MM.1S (cell line): ENCODE measurements at regions not wholly inside any gene's neighbourhood (a gene's known extent, or its start where the extent isn't known, plus 50 kb on each side); places are given as distances from the start of the nearest gene placed in this dataset.

Experiments used
- DNase-seq: peaks from one replicate; pipeline ENCODE4 v3.0.0-alpha.2; 2015
- H2AFZ ChIP-seq: fragments of 300-600 bp; sonication (generic); 2 replicates; pipeline ENCODE4 v1.6.0; 2016; ENCODE audit warnings: antibody characterized with exemption, low read length
- H3F3A ChIP-seq: fragments of 300-600 bp; sonication (generic); 2 replicates; pipeline ENCODE4 v1.6.1; 2016; ENCODE audit warnings: mild to moderate bottlenecking, antibody characterized with exemption, low read length, moderate library complexity, mixed read lengths; ENCODE audit not compliant: insufficient read depth
- H3K27ac ChIP-seq: fragments of 300-600 bp; sonication (generic); 2 replicates; pipeline ENCODE4 v1.5.1; 2016; ENCODE audit warnings: mild to moderate bottlenecking, low read length
- H3K27me3 ChIP-seq: fragments of 300-600 bp; sonication (generic); replicated peaks from 2 replicates; pipeline ENCODE4 v1.6.0; 2016; ENCODE audit warnings: low read length; ENCODE audit not compliant: insufficient read depth
- H3K36me3 ChIP-seq: fragments of 300-600 bp; sonication (generic); replicated peaks from 2 replicates; pipeline ENCODE4 v1.6.1; 2016; ENCODE audit warnings: mild to moderate bottlenecking, low read length, mixed read lengths; ENCODE audit not compliant: insufficient read depth
- H3K4me1 ChIP-seq: fragments of 300-600 bp; sonication (generic); 2 replicates; pipeline ENCODE4 v1.6.1; 2016; ENCODE audit warnings: low read length, mixed read lengths
- H3K4me2 ChIP-seq: fragments of 300-600 bp; sonication (generic); 2 replicates; pipeline ENCODE4 v1.6.0; 2016; ENCODE audit warnings: low read depth, low read length
- H3K4me3 ChIP-seq: fragments of 300-600 bp; sonication (generic); 2 replicates; pipeline ENCODE4 v1.5.1; 2016; ENCODE audit warnings: low read length, mixed read lengths
- H3K79me2 ChIP-seq: fragments of 300-600 bp; sonication (generic); 2 replicates; pipeline ENCODE4 v1.6.1; 2016; ENCODE audit warnings: mixed run types, low read length, mixed read lengths
- H3K9ac ChIP-seq: fragments of 300-600 bp; sonication (generic); 2 replicates; pipeline ENCODE4 v1.6.1; 2016; ENCODE audit warnings: low read length, mixed read lengths
- H3K9me2 ChIP-seq: fragments of 300-600 bp; sonication (generic); replicated peaks from 2 replicates; pipeline ENCODE4 v1.6.1; 2016; ENCODE audit warnings: mild to moderate bottlenecking, low read length, mixed read lengths; ENCODE audit not compliant: insufficient read depth
- H3K9me3 ChIP-seq: fragments of 300-600 bp; sonication (generic); replicated peaks from 2 replicates; pipeline ENCODE4 v1.6.1; 2016; ENCODE audit warnings: mild to moderate bottlenecking, low read length, mixed read lengths; ENCODE audit not compliant: insufficient read depth
- H4K20me1 ChIP-seq: fragments of 300-600 bp; sonication (generic); 2 replicates; pipeline ENCODE4 v1.6.1; 2016; ENCODE audit warnings: mild to moderate bottlenecking, low read length, moderate library complexity, mixed read lengths; ENCODE audit not compliant: insufficient read depth
- CTCF ChIP-seq: fragments of 300-600 bp; sonication (generic); IDR thresholded peaks from 2 replicates; pipeline ENCODE4 v1.5.1; 2016; ENCODE audit warnings: antibody characterized with exemption, low read length, mixed read lengths
- EZH2 ChIP-seq: fragments of 300-600 bp; sonication (generic); optimal IDR thresholded peaks from 2 replicates; pipeline ENCODE3; 2017; ENCODE audit warnings: low read depth, mild to moderate bottlenecking, antibody characterized with exemption, low read length, mixed read lengths
- EZH2phosphoT487 ChIP-seq: fragments of 300-600 bp; sonication (generic); IDR thresholded peaks from 2 replicates; pipeline ENCODE4 v1.6.1; 2018; ENCODE audit warnings: antibody characterized with exemption, low read length

- no peaks in the 10 kb centered on the region for H3K36me3 ChIP-seq
- H3K27ac ChIP-seq, result no peak overlapping the region
- no peak overlapping the region for H3K9ac ChIP-seq
- H3K4me2 ChIP-seq, result no peak overlapping the region
- TF ChIP-seq CTCF (no peak), EZH2 (no peak), EZH2phosphoT487 (no peak)
- H3K9me3 ChIP-seq, result no peaks in the 10 kb centered on the region
- H3F3A ChIP-seq, result no peaks in the 10 kb centered on the region
- H3K9me2 ChIP-seq, result no peaks in the 10 kb centered on the region; the same call in 1 of the 2 replicates
- no peaks in the 10 kb centered on the region for H3K79me2 ChIP-seq
- no peaks in the 10 kb centered on the region for H4K20me1 ChIP-seq
- H3K4me3 ChIP-seq, result no peak overlapping the region
- no peaks in the 10 kb centered on the region for H3K27me3 ChIP-seq
- DNase-seq, result no peak
- H2AFZ ChIP-seq, result no peak overlapping the region
- no peaks in the 10 kb centered on the region for H3K4me1 ChIP-seq
These were observed 214.1 kb upstream of the DAPK1 start for GRCh38 chr9:87283585-87283984.

GRCh38 chr9:87285183-87285850 lies 212.3 kb upstream of the DAPK1 start:
- no peak overlapping the region for H3K4me3 ChIP-seq
- no peak overlapping the region for H3K9ac ChIP-seq
- no peaks in the 10 kb centered on the region for H3K9me3 ChIP-seq
- H3K36me3 ChIP-seq, result no peaks in the 10 kb centered on the region
- H3K27me3 ChIP-seq, result no peaks in the 10 kb centered on the region
- TF ChIP-seq CTCF, result no peak
- TF ChIP-seq EZH2phosphoT487, result no peak
- TF ChIP-seq EZH2, result no peak
- H3K4me1 ChIP-seq, result no peaks in the 10 kb centered on the region
- no peak overlapping the region for H3K4me2 ChIP-seq
- no peaks in the 10 kb centered on the region for H3F3A ChIP-seq
- no peak overlapping the region for H2AFZ ChIP-seq
- no peak for DNase-seq
- H4K20me1 ChIP-seq, result no peaks in the 10 kb centered on the region
- H3K79me2 ChIP-seq, result no peaks in the 10 kb centered on the region
- no peaks in the 10 kb centered on the region for H3K9me2 ChIP-seq
- H3K27ac ChIP-seq, result no peak overlapping the region

DNA sequence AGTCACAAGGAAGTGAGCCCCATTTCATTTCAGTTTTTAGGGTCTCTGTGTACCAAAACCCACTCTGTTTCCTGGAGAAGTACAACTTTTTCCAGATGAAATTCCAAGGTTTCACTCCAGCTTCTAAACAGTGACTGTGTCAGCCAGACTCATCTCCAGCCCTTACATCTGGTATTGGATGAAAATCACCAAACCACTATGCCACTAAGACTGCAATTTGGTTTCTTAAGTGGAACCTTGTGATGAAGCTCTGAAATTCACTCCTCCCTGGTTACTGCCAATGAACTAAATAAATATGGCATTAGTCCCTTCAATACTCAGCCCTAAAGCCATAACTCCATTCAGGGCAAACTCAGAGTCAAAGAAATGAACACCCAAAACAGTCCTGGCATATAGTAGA lies 211.2 kb upstream of the DAPK1 start:
- Histone ChIP-seq H3K9me3 (no peaks in the 10 kb centered on the region), H3K79me2 (no peaks in the 10 kb centered on the region), H3K9ac (no peak overlapping the region), H3K4me2 (no peak overlapping the region), H3K27me3 (no peaks in the 10 kb centered on the region), H3K4me3 (no peak overlapping the region), H3K9me2 (no peaks in the 10 kb centered on the region), H2AFZ (no peak overlapping the region), H3K27ac (no peak overlapping the region), H3K4me1 (no peaks in the 10 kb centered on the region), H4K20me1 (no peaks in the 10 kb centered on the region), H3F3A (no peaks in the 10 kb centered on the region), H3K36me3 (no peaks in the 10 kb centered on the region)
- DNase-seq, result no peak
- no peak for TF ChIP-seq EZH2phosphoT487
- TF ChIP-seq CTCF, result no peak
- no peak for TF ChIP-seq EZH2
